Lower leg skin (tissue), 3 donors: ENCODE measurements at regions not wholly inside any gene's neighbourhood (a gene's known extent, or its start where the extent isn't known, plus 50 kb on each side); places are given as distances from the start of the nearest gene placed in this dataset.

Experiments
- CTCF ChIP-seq, 3 donors: fragments of 450-650 bp; IDR thresholded peaks; one replicate each; pipeline ENCODE4 v1.5.1; 2016; ENCODE audit warnings: antibody characterized with exemption in 3 of 3, mild to moderate bottlenecking in 3 of 3, moderate library complexity in 2 of 3
- POLR2A ChIP-seq, 2 donors: fragments of 450-650 bp; IDR thresholded peaks; one replicate each; pipeline ENCODE4 v1.6.1; 2016 to 2017; ENCODE audit warnings: antibody characterized with exemption in 2 of 2, mild to moderate bottlenecking in 1 of 2, moderate library complexity in 1 of 2

DNA sequence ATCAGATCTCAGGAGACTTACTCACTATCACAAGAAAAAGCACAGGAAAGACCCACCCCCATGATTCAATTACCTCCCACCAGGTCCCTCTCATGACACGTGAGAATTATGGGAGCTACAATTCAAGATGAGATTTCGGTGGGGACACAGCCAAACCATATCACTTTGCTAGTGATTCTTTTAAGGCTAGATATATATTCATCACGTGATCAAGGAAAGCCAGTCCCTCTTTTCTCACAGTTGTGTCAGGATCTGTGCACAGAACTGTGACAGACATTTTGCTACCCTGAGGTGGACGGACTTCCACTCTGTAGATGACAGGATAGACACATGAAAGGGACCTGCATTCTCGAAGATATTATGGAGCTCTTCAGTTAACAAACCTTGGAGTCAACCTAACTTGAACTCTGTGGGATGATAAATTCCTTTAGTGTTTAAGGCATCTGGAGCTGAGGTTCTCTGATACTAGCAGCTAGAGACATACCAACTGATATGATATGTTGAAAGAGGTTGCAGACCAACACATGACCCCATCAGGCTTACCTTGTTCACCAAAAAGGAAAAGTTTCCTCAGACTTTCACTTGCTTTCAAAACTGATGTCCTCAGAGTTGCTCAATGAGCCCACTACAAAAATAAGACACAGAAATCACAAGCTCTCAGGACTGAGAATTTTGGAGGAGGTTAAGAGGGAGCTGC, 66.3 kb upstream of the SCG2 start:
- TF ChIP-seq CTCF (IDR thresholded peaks at IDR 0.05) (no peak), POLR2A (IDR thresholded peaks at IDR 0.05) (no peak)
